NCI-H2227 (cell line): ENCODE measurements at regions not wholly inside any gene's neighbourhood (a gene's known extent, or its start where the extent isn't known, plus 50 kb on each side); places are given as distances from the start of the nearest gene placed in this dataset.
"Not testable (repeated sequence)": the region's sequence is repeated elsewhere in the genome, so short reads cannot be mapped to it uniquely, and the experiment has no call there.

Source experiments
- DNase-seq: peaks from one replicate; lab custom pipeline; 2025; ENCODE audit not compliant: unreplicated experiment; lab: John Stamatoyannopoulos, UW

- no peak for DNase-seq
These were observed 99.1 kb upstream of the PIK3R1 start for GRCh38 chr5:68116408-68116807.

- no peak for DNase-seq
These were observed 100.0 kb upstream of the PIK3R1 start for GRCh38 chr5:68115584-68115983.

- DNase-seq = no peak
These were observed 101.0 kb upstream of the PIK3R1 start for GRCh38 chr5:68114378-68115040.

- no peak for DNase-seq
These were observed 102.9 kb upstream of the PIK3R1 start for GRCh38 chr5:68112658-68113057.

- no peak for DNase-seq
These were observed 104.7 kb upstream of the PIK3R1 start for GRCh38 chr5:68110894-68111293.

GRCh38 chr5:68110264-68110663 is 105.3 kb upstream of the PIK3R1 start:
- DNase-seq = no peak

GRCh38 chr5:68104217-68104616 is 111.3 kb upstream of the PIK3R1 start:
- DNase-seq = not testable (repeated sequence)

GRCh38 chr5:68103297-68103696 is 112.3 kb upstream of the PIK3R1 start:
- not testable (repeated sequence) for DNase-seq

GRCh38 chr5:68099327-68099726 is 116.2 kb upstream of the PIK3R1 start:
- no peak for DNase-seq

GRCh38 chr5:68093455-68094159 is 121.9 kb upstream of the PIK3R1 start:
- DNase-seq = no peak

GRCh38 chr5:68088302-68088701 is 127.3 kb upstream of the PIK3R1 start:
- DNase-seq = no peak

GRCh38 chr5:68087866-68088265 is 127.7 kb upstream of the PIK3R1 start:
- no peak for DNase-seq

- no peak for DNase-seq
These were observed 128.7 kb upstream of the PIK3R1 start for GRCh38 chr5:68086857-68087256.

GRCh38 chr5:68086439-68086838 is 129.1 kb upstream of the PIK3R1 start:
- DNase-seq = no peak

GRCh38 chr5:68084396-68084795 is 131.2 kb upstream of the PIK3R1 start:
- no peak for DNase-seq

- no peak for DNase-seq
These were observed 135.1 kb upstream of the PIK3R1 start for GRCh38 chr5:68080282-68081050.

GRCh38 chr5:68077349-68077894 is 138.1 kb upstream of the PIK3R1 start:
- DNase-seq = no peak

- no peak for DNase-seq
These were observed 140.9 kb upstream of the PIK3R1 start for GRCh38 chr5:68074633-68075032.

- no peak for DNase-seq
These were observed 141.4 kb upstream of the PIK3R1 start for GRCh38 chr5:68074048-68074632.

GRCh38 chr5:68071736-68072135 is 143.8 kb upstream of the PIK3R1 start:
- DNase-seq = peak; percentile 67

- no peak for DNase-seq
These were observed 144.3 kb upstream of the PIK3R1 start for GRCh38 chr5:68071282-68071632.
